ENCODE measurements at regions not wholly inside any gene's neighbourhood (a gene's known extent, or its start where the extent isn't known, plus 50 kb on each side); places are given as distances from the start of the nearest gene placed in this dataset.

DNA sequence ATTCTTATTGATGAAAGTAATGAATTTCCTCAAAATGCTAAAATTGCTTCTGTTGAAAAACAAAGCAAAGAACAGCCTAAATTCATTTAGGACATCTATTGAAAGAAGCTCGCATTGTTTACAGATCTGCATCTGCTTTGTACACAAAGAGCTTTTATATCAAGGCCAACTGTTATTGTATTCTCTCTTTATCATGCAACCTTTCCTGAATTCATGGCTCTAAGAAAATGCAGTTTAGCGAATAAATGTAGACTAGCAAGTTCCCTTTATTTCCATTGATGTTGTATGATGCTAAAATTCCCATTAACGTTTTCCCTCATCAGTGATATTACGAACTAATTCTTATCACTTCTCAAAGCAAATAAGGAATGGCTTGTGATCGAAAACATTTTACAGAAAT, 446.3 kb downstream of the MID1IP1 start:
- no peaks in the 10 kb centered on the region for H3K9me3 ChIP-seq (ENCODE audit: control insufficient read depth, insufficient read depth, low read length)
- peaks cover 6% of the 10 kb centered on the region; the same call in 1 of the 2 replicates for H3K27me3 ChIP-seq (ENCODE audit: control insufficient read depth, insufficient read depth, low read length)
- H3K56ac ChIP-seq (ENCODE audit: extremely low read depth, insufficient read depth, low read length), result no peak overlapping the region
- H2AFZ ChIP-seq (replicated peaks; ENCODE audit: low read length, poor library complexity), result no peak overlapping the region
- H3K4me3 ChIP-seq (ENCODE audit: insufficient read depth, low read depth, low read length), result no peak overlapping the region
- H3K9ac ChIP-seq (ENCODE audit: low read depth, low read length), result no peak overlapping the region
- H2BK120ac ChIP-seq (ENCODE audit: low read depth, low read length), result no peak overlapping the region
- H3K14ac ChIP-seq (replicated peaks; ENCODE audit: low read depth, low read length), result no peak overlapping the region
- H3K23ac ChIP-seq (ENCODE audit: low read depth, low read length), result no peak overlapping the region
- H4K8ac ChIP-seq (ENCODE audit: low read depth in 2 of 2, low read length in 2 of 2), result no peak overlapping the region
- no peaks in the 10 kb centered on the region for H3K4me1 ChIP-seq (ENCODE audit: control insufficient read depth, insufficient read depth, low read length)
- dilution Hi-C loops (cut with HindIII; ENCODE audit: low sequenced_read_pairs, unreplicated experiment) (no loop called here), intact Hi-C loops (cut with micrococcal nuclease) (no loop called here), in situ Hi-C loops (cut with MboI; ENCODE audit: low sequenced_read_pairs) (no loop called here)
- ATAC-seq (ENCODE audit: low read depth), result no peak
- H2AK5ac ChIP-seq (ENCODE audit: low read depth, low read length), result no peak overlapping the region
- TF ChIP-seq MXI1 (IDR thresholded peaks at IDR 0.05; ENCODE audit: borderline replicate concordance, low read depth, low read length) (no peak), POLR2A (IDR thresholded peaks at IDR 0.05; ENCODE audit: low read depth, low read length) (no peak), CHD1 (IDR thresholded peaks at IDR 0.05; ENCODE audit: low read depth, low read length) (no peak), RFX5 (IDR thresholded peaks at IDR 0.05; ENCODE audit: low read depth, low read length) (no peak), MAZ (IDR thresholded peaks at IDR 0.05; ENCODE audit: borderline replicate concordance, low read depth, low read length) (no peak), BHLHE40 (IDR thresholded peaks at IDR 0.05; ENCODE audit: low read depth, low read length) (no peak), MAFK (IDR thresholded peaks at IDR 0.05; ENCODE audit: low read depth, low read length) (no peak), CEBPB (IDR thresholded peaks at IDR 0.05; ENCODE audit: low read depth, low read length) (no peak)
- TF ChIP-seq, protein P1, sequence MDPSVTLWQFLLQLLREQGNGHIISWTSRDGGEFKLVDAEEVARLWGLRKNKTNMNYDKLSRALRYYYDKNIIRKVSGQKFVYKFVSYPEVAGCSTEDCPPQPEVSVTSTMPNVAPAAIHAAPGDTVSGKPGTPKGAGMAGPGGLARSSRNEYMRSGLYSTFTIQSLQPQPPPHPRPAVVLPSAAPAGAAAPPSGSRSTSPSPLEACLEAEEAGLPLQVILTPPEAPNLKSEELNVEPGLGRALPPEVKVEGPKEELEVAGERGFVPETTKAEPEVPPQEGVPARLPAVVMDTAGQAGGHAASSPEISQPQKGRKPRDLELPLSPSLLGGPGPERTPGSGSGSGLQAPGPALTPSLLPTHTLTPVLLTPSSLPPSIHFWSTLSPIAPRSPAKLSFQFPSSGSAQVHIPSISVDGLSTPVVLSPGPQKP (IDR thresholded peaks at IDR 0.05; ENCODE audit: borderline replicate concordance, low read depth, low read length), result no peak
- TF ChIP-seq, protein P2, sequence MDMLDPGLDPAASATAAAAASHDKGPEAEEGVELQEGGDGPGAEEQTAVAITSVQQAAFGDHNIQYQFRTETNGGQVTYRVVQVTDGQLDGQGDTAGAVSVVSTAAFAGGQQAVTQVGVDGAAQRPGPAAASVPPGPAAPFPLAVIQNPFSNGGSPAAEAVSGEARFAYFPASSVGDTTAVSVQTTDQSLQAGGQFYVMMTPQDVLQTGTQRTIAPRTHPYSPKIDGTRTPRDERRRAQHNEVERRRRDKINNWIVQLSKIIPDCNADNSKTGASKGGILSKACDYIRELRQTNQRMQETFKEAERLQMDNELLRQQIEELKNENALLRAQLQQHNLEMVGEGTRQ (IDR thresholded peaks at IDR 0.05; ENCODE audit: low read depth, low read length), result no peak
- H4K20me1 ChIP-seq (ENCODE audit: insufficient read depth, low read length), result no peaks in the 10 kb centered on the region
- no peak overlapping the region for H2BK20ac ChIP-seq (ENCODE audit: low read depth, low read length)
- no peak overlapping the region for H3K4ac ChIP-seq (ENCODE audit: low read depth, low read length)
- no peaks in the 10 kb centered on the region for H3K79me1 ChIP-seq (ENCODE audit: low read depth in 1 of 2, low read length in 2 of 2)
- no peaks in the 10 kb centered on the region for H3K36me3 ChIP-seq (ENCODE audit: control insufficient read depth, insufficient read depth, low read length)
- H2AK9ac ChIP-seq (replicated peaks; ENCODE audit: low read depth, low read length, poor library complexity), result no peak overlapping the region
- H3K9me1 ChIP-seq (ENCODE audit: insufficient read depth, low read length), result no peaks in the 10 kb centered on the region
- H3K18ac ChIP-seq (ENCODE audit: low read depth, low read length), result no peak overlapping the region
- CTCF ChIA-PET, result no interaction called here
- no peak for DNase-seq
- no peak overlapping the region for H4K91ac ChIP-seq (ENCODE audit: insufficient read depth, low read depth, low read length)
- no peak overlapping the region for H4K5ac ChIP-seq (ENCODE audit: low read depth, low read length)
- no peak overlapping the region for H2BK15ac ChIP-seq (ENCODE audit: low read depth, low read length)
- no TSS peak for BruUV-seq (replicated peaks)
- no CpG with 5 or more reads among the region's 5 CpGs for WGBS, 2 experiments (ENCODE audit: extremely low coverage in 2 of 2, insufficient read length in 1 of 2)
- no peak overlapping the region for H2BK5ac ChIP-seq (ENCODE audit: low read depth, low read length, poor library complexity, severe bottlenecking)
- H3K27ac ChIP-seq (ENCODE audit: insufficient read depth, low read length), result no peak overlapping the region
- H3K4me2 ChIP-seq (ENCODE audit: low read depth, low read length), result no peak overlapping the region
- POLR2A ChIA-PET (ENCODE audit: unreplicated experiment), result no interaction called here

All from IMR-90 (cell line).